ENCODE measurements at regions not wholly inside any gene's neighbourhood (a gene's known extent, or its start where the extent isn't known, plus 50 kb on each side); places are given as distances from the start of the nearest gene placed in this dataset.

DNA sequence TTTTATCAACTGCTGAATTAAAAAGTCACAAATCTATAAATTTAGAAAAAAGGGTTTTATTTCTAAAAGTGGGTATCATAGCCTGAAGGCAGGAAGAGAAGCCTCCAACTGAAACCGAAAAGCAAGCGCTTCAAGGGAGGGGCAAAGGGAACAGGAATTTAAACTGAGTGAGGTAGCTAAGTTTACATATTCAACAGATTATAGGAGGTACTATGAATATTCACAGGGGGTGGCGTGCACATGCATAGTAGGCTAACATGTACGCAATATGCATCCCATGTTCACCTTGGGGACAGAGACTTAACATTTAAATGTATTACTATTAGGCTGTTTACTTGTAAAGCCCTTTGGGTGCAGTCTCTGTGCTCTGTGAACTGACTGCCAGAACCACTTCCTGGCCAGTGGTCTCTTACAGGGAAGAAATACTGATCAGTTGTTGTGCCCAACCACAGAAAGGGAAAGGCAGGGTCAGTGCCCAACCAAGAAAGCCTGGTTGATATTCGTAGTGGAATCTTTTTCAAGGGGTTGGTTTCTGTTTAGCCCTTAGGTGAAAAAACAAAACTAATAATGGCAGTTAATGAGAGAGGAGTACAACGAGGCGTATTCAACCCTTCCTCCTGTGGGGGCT lies 168.7 kb upstream of the GALNTL6 start:
- TF ChIP-seq, protein P1, sequence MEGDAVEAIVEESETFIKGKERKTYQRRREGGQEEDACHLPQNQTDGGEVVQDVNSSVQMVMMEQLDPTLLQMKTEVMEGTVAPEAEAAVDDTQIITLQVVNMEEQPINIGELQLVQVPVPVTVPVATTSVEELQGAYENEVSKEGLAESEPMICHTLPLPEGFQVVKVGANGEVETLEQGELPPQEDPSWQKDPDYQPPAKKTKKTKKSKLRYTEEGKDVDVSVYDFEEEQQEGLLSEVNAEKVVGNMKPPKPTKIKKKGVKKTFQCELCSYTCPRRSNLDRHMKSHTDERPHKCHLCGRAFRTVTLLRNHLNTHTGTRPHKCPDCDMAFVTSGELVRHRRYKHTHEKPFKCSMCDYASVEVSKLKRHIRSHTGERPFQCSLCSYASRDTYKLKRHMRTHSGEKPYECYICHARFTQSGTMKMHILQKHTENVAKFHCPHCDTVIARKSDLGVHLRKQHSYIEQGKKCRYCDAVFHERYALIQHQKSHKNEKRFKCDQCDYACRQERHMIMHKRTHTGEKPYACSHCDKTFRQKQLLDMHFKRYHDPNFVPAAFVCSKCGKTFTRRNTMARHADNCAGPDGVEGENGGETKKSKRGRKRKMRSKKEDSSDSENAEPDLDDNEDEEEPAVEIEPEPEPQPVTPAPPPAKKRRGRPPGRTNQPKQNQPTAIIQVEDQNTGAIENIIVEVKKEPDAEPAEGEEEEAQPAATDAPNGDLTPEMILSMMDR (IDR thresholded peaks at IDR 0.05): no peak
- TF ChIP-seq POLR2A (IDR thresholded peaks at IDR 0.05): no peak

All from right lobe of liver (tissue), 4 donors.